ENCODE measurements at regions not wholly inside any gene's neighbourhood (a gene's known extent, or its start where the extent isn't known, plus 50 kb on each side); places are given as distances from the start of the nearest gene placed in this dataset.

DNA sequence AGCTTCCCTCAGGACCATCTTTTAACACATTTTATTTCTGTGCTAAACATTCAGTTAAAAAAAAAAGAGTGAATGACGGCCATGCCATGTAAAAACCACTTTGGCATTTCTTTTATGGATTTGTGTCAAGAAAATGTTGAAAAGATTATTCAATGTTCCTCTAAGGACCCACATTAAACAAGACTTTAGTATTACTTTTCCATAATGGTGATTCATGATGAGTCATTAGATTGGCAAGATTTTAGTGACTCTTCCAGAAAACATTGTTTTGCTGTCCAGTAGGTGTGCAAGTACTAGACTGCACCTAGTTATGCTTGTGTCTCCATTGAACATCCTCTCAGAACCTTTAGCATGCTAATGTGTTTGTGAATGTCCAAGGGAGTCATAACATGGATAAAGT lies 748.6 kb downstream of the STPG2 start:
- Histone ChIP-seq H3K9me3 (ENCODE audit: control insufficient read depth, low read depth, low read length) (no peaks in the 10 kb centered on the region), H3K4me3 (ENCODE audit: control insufficient read depth in 2 of 3, extremely low read depth in 1 of 3, insufficient read depth in 2 of 3, low read depth in 1 of 3, low read length in 3 of 3) (no peak overlapping the region), H3K27ac (ENCODE audit: control insufficient read depth, insufficient read depth, low read length) (no peak overlapping the region), H3K36me3 (ENCODE audit: control insufficient read depth in 2 of 2, extremely low read depth in 1 of 2, insufficient read depth in 2 of 2, low read length in 2 of 2) (no peaks in the 10 kb centered on the region), H3K27me3 (ENCODE audit: control insufficient read depth, extremely low read depth, insufficient read depth, low read length) (no peaks in the 10 kb centered on the region), H3K79me2 (ENCODE audit: control insufficient read depth, insufficient read depth, low read length) (no peaks in the 10 kb centered on the region), H2AFZ (ENCODE audit: control insufficient read depth, low read length) (no peak overlapping the region), H3K4me1 (ENCODE audit: control insufficient read depth, extremely low read depth, insufficient read depth, low read length) (no peaks in the 10 kb centered on the region), H3K9ac (ENCODE audit: control insufficient read depth, extremely low read depth, insufficient read depth, low read length) (no peak overlapping the region), H3K4me2 (ENCODE audit: control insufficient read depth, extremely low read depth, insufficient read depth, low read depth, low read length) (no peak overlapping the region), H3K9me1 (ENCODE audit: control insufficient read depth, extremely low read depth, insufficient read depth, low read length) (no peaks in the 10 kb centered on the region), H4K20me1 (ENCODE audit: control insufficient read depth, extremely low read depth, insufficient read depth, low read length) (no peaks in the 10 kb centered on the region)
- FAIRE-seq = no peak
- TF ChIP-seq EZH2 (IDR thresholded peaks at IDR 0.05; ENCODE audit: low read length) = no peak
- no peak for TF ChIP-seq CTCF (optimal IDR thresholded peaks at IDR 0.05 in 1 of 3, IDR thresholded peaks at IDR 0.05 in 1 of 3, conservative IDR thresholded peaks at IDR 0.05 in 1 of 3; ENCODE audit: extremely low read depth in 1 of 3, insufficient read depth in 2 of 3, low read length in 3 of 3)
- DNase-seq (ENCODE audit: low read depth, low spot score) = no peak
- dilution Hi-C loops (cut with MboI; ENCODE audit: extremely low pct_ligation_motif_present, low sequenced_read_pairs) = no loop called here

DNA sequence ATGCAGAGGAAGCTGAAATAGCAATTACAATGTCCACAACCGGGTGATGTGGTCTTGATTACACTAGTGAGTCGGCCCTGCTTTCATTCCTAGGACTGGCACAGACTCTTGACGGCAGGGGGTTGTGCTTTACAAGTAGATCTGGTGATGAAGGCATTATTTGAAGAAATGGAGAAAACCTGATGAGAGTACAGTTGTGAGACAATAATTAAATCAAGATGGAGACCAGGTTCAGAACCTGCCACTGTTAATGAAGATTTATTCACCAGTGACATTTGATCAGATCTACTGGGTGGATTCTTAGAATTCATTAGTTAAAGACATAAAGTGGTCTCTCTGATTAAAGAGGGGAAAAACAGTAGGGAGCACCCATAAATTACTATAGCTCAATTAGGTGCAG lies 747.2 kb downstream of the STPG2 start:
- Histone ChIP-seq H3K4me2 (ENCODE audit: control insufficient read depth, extremely low read depth, insufficient read depth, low read depth, low read length) (no peak overlapping the region), H3K27me3 (ENCODE audit: control insufficient read depth, extremely low read depth, insufficient read depth, low read length) (no peaks in the 10 kb centered on the region), H3K79me2 (ENCODE audit: control insufficient read depth, insufficient read depth, low read length) (no peaks in the 10 kb centered on the region), H3K27ac (ENCODE audit: control insufficient read depth, insufficient read depth, low read length) (no peak overlapping the region), H4K20me1 (ENCODE audit: control insufficient read depth, extremely low read depth, insufficient read depth, low read length) (no peaks in the 10 kb centered on the region), H3K36me3 (ENCODE audit: control insufficient read depth in 2 of 2, extremely low read depth in 1 of 2, insufficient read depth in 2 of 2, low read length in 2 of 2) (no peaks in the 10 kb centered on the region), H3K9me3 (ENCODE audit: control insufficient read depth, low read depth, low read length) (no peaks in the 10 kb centered on the region), H3K4me1 (ENCODE audit: control insufficient read depth, extremely low read depth, insufficient read depth, low read length) (no peaks in the 10 kb centered on the region), H3K9me1 (ENCODE audit: control insufficient read depth, extremely low read depth, insufficient read depth, low read length) (no peaks in the 10 kb centered on the region), H2AFZ (ENCODE audit: control insufficient read depth, low read length) (no peak overlapping the region), H3K9ac (ENCODE audit: control insufficient read depth, extremely low read depth, insufficient read depth, low read length) (no peak overlapping the region), H3K4me3 (ENCODE audit: control insufficient read depth in 2 of 3, extremely low read depth in 1 of 3, insufficient read depth in 2 of 3, low read depth in 1 of 3, low read length in 3 of 3) (no peak overlapping the region)
- dilution Hi-C loops (cut with MboI; ENCODE audit: extremely low pct_ligation_motif_present, low sequenced_read_pairs) = no loop called here
- TF ChIP-seq CTCF (optimal IDR thresholded peaks at IDR 0.05 in 1 of 3, IDR thresholded peaks at IDR 0.05 in 1 of 3, conservative IDR thresholded peaks at IDR 0.05 in 1 of 3; ENCODE audit: extremely low read depth in 1 of 3, insufficient read depth in 2 of 3, low read length in 3 of 3) (no peak), EZH2 (IDR thresholded peaks at IDR 0.05; ENCODE audit: low read length) (no peak)
- DNase-seq (ENCODE audit: low read depth, low spot score) = no peak
- no peak for FAIRE-seq

Data from keratinocyte (primary cell).